Neuronal stem cell (in vitro differentiated cells): ENCODE measurements at regions not wholly inside any gene's neighbourhood (a gene's known extent, or its start where the extent isn't known, plus 50 kb on each side); places are given as distances from the start of the nearest gene placed in this dataset. TPM values are rescaled to one million over a fixed set of nuclear protein-coding genes. Genes with fewer than 3 reads are reported as not detected.

Source experiments
- DNase-seq: peaks from one replicate; pipeline ENCODE4 v3.0.0-alpha.2; 2013; ENCODE audit warnings: low spot score
- H2AFZ ChIP-seq: one replicate; pipeline ENCODE4 v1.6.1; 2013; ENCODE audit warnings: mild to moderate bottlenecking, low read length, inconsistent platforms
- H2AK5ac ChIP-seq: 2 replicates; pipeline ENCODE4 v1.6.1; 2013; ENCODE audit warnings: low read depth, mild to moderate bottlenecking, inconsistent platforms, low read length, moderate library complexity, mixed read lengths
- H2BK120ac ChIP-seq: 2 replicates; pipeline ENCODE4 v1.6.1; 2013; ENCODE audit warnings: low read depth, mild to moderate bottlenecking, inconsistent platforms, low read length, moderate library complexity, mixed read lengths
- H2BK12ac ChIP-seq: one replicate; pipeline ENCODE4 v1.6.1; 2013; ENCODE audit warnings: low read length, inconsistent platforms
- H2BK15ac ChIP-seq: 2 replicates; pipeline ENCODE4 v1.6.1; 2013; ENCODE audit warnings: mild to moderate bottlenecking, low read length, inconsistent platforms, mixed read lengths
- H2BK5ac ChIP-seq: one replicate; pipeline ENCODE4 v1.6.1; 2013; ENCODE audit warnings: inconsistent platforms, mild to moderate bottlenecking, low read length, moderate library complexity
- H3K14ac ChIP-seq: one replicate; pipeline ENCODE4 v1.6.1; 2013; ENCODE audit warnings: low read length, inconsistent platforms
- H3K18ac ChIP-seq: 2 replicates; pipeline ENCODE4 v1.6.1; 2013; ENCODE audit warnings: low read length, inconsistent platforms
- H3K23ac ChIP-seq: 2 replicates; pipeline ENCODE4 v1.6.1; 2013; ENCODE audit warnings: low read depth, mild to moderate bottlenecking, mixed read lengths, low read length, inconsistent platforms; ENCODE audit not compliant: poor library complexity
- H3K27ac ChIP-seq: replicated peaks from 3 replicates; pipeline ENCODE4 v1.5.1; 2013; ENCODE audit warnings: low read length, inconsistent platforms
- H3K27me3 ChIP-seq, 3 experiments: 2 replicates each; pipeline ENCODE4 v1.6.1; 2013; ENCODE audit warnings: low read length in 3 of 3, mild to moderate bottlenecking in 2 of 3, inconsistent platforms in 1 of 3, low read depth in 1 of 3, mixed read lengths in 1 of 3, moderate library complexity in 1 of 3; ENCODE audit not compliant: control insufficient read depth in 3 of 3, insufficient read depth in 3 of 3
- H3K36me3 ChIP-seq, 2 donors: replicated peaks in 1 of 2; 2 replicates each; pipeline ENCODE4 v1.6.1; 2013; ENCODE audit warnings: low read length in 2 of 2; ENCODE audit not compliant: control insufficient read depth in 2 of 2, insufficient read depth in 2 of 2
- H3K4ac ChIP-seq: 2 replicates; pipeline ENCODE4 v1.6.1; 2013; ENCODE audit warnings: inconsistent platforms, mild to moderate bottlenecking, low read length, moderate library complexity
- H3K4me1 ChIP-seq, 2 donors: 1 replicate in 1 of 2; 2 replicates in 1 of 2; pipeline ENCODE4 v1.6.1; 2013; ENCODE audit warnings: low read length in 2 of 2, low read depth in 1 of 2; ENCODE audit not compliant: control insufficient read depth in 2 of 2, insufficient read depth in 1 of 2
- H3K4me2 ChIP-seq: one replicate; pipeline ENCODE4 v1.6.1; 2013; ENCODE audit warnings: mild to moderate bottlenecking, low read length, inconsistent platforms; ENCODE audit not compliant: insufficient read depth, poor library complexity, severe bottlenecking
- H3K4me3 ChIP-seq, 2 donors: 2 replicates each; pipeline ENCODE4 v1.5.1; 2013; ENCODE audit warnings: low read length in 2 of 2, mild to moderate bottlenecking in 2 of 2, inconsistent platforms in 1 of 2, moderate library complexity in 1 of 2
- H3K79me1 ChIP-seq: one replicate; pipeline ENCODE4 v1.6.1; 2013; ENCODE audit warnings: low read depth, mild to moderate bottlenecking, inconsistent platforms, low read length, moderate library complexity
- H3K9ac ChIP-seq: one replicate; pipeline ENCODE4 v1.6.1; 2013; ENCODE audit warnings: mild to moderate bottlenecking, low read depth, low read length, inconsistent platforms; ENCODE audit not compliant: poor library complexity
- H3K9me3 ChIP-seq, 2 donors: replicated peaks in 1 of 2; 2 replicates each; pipeline versions ENCODE3 to v1.6.1; 2013; ENCODE audit warnings: low read length in 2 of 2, mild to moderate bottlenecking in 2 of 2, inconsistent platforms in 1 of 2, low read depth in 1 of 2, mixed read lengths in 1 of 2, moderate library complexity in 1 of 2; ENCODE audit not compliant: control insufficient read depth in 2 of 2, insufficient read depth in 1 of 2
- H4K8ac ChIP-seq: one replicate; pipeline ENCODE4 v1.6.1; 2013; ENCODE audit warnings: low read depth, mild to moderate bottlenecking, inconsistent platforms, low read length, moderate library complexity
- H4K91ac ChIP-seq: one replicate; pipeline ENCODE4 v1.6.1; 2013; ENCODE audit warnings: low read length, low read depth, mild to moderate bottlenecking, inconsistent platforms; ENCODE audit not compliant: poor library complexity
- WGBS, 2 donors: extraction: QIAGEN DNeasy Blood & Tissue Kit; methylation state at CpG; one replicate each; pipeline ENCODE4 v1.1.7; 2013; ENCODE audit warnings: missing lambda C conversion rate in 2 of 2, mixed read lengths in 1 of 2; ENCODE audit not compliant: insufficient read length in 2 of 2, insufficient replicate concordance in 1 of 2; ENCODE audit errors: extremely low coverage in 2 of 2; 5-methylcytosine and 5-hydroxymethylcytosine counted together
- small RNA-seq: library from polyadenylated mRNA; stranded (forward); fragments of <200 nt; extraction: miRNeasy Mini kit (QIAGEN cat#:217004); gene quantifications from one replicate; pipeline ENCODE3, GENCODE V24; 2013; ENCODE audit not compliant: insufficient read depth

DNA sequence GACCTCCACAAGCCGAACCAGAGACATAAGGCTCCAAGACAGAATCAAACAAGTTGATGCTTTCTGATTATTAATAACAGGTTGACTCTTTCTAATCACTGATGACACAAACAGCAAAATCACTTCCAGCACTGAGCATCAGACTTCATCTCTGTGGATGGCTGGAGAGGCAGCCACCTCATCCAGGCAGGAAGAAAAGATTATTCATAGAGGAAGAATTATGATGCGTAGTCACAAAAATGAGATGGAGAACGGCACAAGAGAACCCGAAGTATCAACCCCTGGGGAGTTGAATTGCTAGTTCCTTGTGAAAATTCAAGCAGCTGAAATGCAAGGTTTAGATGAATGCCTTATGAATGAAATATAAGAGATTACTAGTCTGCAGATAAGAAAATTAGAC, 49.9 kb upstream of the LMCD1 start:
- no peak overlapping the region for H2BK5ac ChIP-seq
- WGBS, 2 donors: no CpG with 5 or more reads among the region's 4 CpGs

More for the DNA sequence above, 49.9 kb upstream of the LMCD1 start:
- H3K27me3 ChIP-seq: no peaks in the 10 kb centered on the region
- H3K18ac ChIP-seq: no peak overlapping the region
- no peak overlapping the region for H3K4me2 ChIP-seq
- no peak overlapping the region for H3K9ac ChIP-seq
- H4K8ac ChIP-seq: no peak overlapping the region
- peaks cover 5 to 7% of the 10 kb centered on the region in 2 donors for H3K4me1 ChIP-seq
- no peak overlapping the region for H3K27ac ChIP-seq
- H3K23ac ChIP-seq: no peak overlapping the region
- H2AK5ac ChIP-seq: no peak overlapping the region
- no peak overlapping the region for H3K4ac ChIP-seq
- no peak overlapping the region for H2BK120ac ChIP-seq
- H3K79me1 ChIP-seq: no peaks in the 10 kb centered on the region
- no peak overlapping the region for H2BK12ac ChIP-seq
- H3K4me3 ChIP-seq: no peak overlapping the region
- H3K9me3 ChIP-seq: peaks cover 0 to 10% of the 10 kb centered on the region in 2 donors
- H2AFZ ChIP-seq: no peak overlapping the region
- no peaks in the 10 kb centered on the region for H3K36me3 ChIP-seq
- H4K91ac ChIP-seq: no peak overlapping the region
- DNase-seq: no peak
- no peak overlapping the region for H3K14ac ChIP-seq
- no peak overlapping the region for H2BK15ac ChIP-seq

Small RNAs in the stretch of these regions (small RNA-seq; reads per million reads assigned to genes)
- not detected for gene RNU4ATAC17P
